ENCODE measurements at regions not wholly inside any gene's neighbourhood (a gene's known extent, or its start where the extent isn't known, plus 50 kb on each side); places are given as distances from the start of the nearest gene placed in this dataset.

DNA sequence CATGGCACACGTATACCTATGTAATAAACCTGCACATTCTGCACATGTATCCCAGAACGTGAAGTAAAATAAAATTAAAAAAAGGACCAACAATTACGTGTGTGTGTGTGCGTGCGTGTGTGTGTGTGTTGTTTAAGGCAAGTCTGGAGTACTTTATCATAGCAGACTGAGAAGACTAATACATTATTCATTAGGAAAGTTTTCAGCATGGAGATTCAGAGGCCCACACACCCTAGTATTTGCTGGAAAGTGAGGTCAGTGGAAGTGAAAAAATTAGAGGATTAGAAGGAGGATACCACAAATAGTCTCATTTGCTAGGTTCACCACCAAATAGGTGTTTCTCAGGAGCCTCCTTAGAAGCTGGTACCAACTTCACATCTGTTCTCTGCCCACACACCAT, 457.1 kb upstream of the CPEB2 start:
- Histone ChIP-seq H3K4me1 (ENCODE audit: control insufficient read depth, insufficient read depth, low read length) (no peaks in the 10 kb centered on the region), H3K27me3 (ENCODE audit: control insufficient read depth, insufficient read depth, low read length) (no peaks in the 10 kb centered on the region), H3K27ac (ENCODE audit: low read depth, low read length) (no peak overlapping the region), H3K36me3 (ENCODE audit: control insufficient read depth, insufficient read depth, low read length) (no peaks in the 10 kb centered on the region), H3K9ac (ENCODE audit: low read length) (no peak overlapping the region), H3K4me3 (ENCODE audit: low read length) (no peak overlapping the region)

DNA sequence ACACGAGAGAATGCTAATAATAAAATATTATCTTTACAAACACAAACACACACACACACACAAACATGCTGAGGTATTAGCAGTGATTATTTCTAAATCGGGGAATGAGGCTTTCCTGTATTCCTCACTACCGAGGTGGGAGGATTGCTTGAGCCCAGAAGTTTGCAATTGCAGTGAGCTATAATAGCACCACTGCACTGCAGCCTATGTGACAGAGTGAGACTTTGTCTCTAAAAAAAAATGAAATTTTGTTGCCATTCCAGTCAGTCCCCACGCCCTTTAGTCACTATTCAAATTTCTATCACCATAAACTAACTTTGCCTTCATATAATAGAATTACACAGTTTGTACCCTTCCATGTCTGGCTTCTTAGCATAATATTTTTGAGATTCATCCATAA, 456.5 kb upstream of the CPEB2 start:
- Histone ChIP-seq H3K4me3 (ENCODE audit: low read length) (no peak overlapping the region), H3K9ac (ENCODE audit: low read length) (no peak overlapping the region), H3K27me3 (ENCODE audit: control insufficient read depth, insufficient read depth, low read length) (no peaks in the 10 kb centered on the region), H3K27ac (ENCODE audit: low read depth, low read length) (no peak overlapping the region), H3K4me1 (ENCODE audit: control insufficient read depth, insufficient read depth, low read length) (no peaks in the 10 kb centered on the region), H3K36me3 (ENCODE audit: control insufficient read depth, insufficient read depth, low read length) (no peaks in the 10 kb centered on the region)

DNA sequence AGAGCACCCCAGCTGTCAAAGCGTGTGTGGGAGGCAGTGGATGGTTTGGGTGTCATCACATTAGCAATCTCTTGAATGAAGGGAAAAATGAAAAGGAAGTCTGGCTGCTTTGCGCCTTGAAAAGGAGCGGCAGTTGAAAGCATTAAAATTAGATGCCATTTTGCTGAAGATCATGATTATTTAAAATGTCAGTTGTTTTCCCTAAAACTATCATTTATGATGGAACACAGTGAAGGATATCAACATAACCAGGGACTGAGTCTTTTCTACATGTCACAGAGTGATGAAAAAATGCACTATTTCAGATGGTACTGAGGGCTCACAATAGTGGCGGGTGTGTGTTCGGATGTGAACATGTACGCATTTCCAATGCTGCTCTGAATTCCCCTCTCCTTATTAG, 450.2 kb upstream of the CPEB2 start:
- H3K9ac ChIP-seq (ENCODE audit: low read length): no peak overlapping the region
- no peak overlapping the region for H3K27ac ChIP-seq (ENCODE audit: low read depth, low read length)
- no peak overlapping the region for H3K4me3 ChIP-seq (ENCODE audit: low read length)
- no peaks in the 10 kb centered on the region for H3K36me3 ChIP-seq (ENCODE audit: control insufficient read depth, insufficient read depth, low read length)
- H3K27me3 ChIP-seq (ENCODE audit: control insufficient read depth, insufficient read depth, low read length): no peaks in the 10 kb centered on the region
- no peaks in the 10 kb centered on the region for H3K4me1 ChIP-seq (ENCODE audit: control insufficient read depth, insufficient read depth, low read length)

DNA sequence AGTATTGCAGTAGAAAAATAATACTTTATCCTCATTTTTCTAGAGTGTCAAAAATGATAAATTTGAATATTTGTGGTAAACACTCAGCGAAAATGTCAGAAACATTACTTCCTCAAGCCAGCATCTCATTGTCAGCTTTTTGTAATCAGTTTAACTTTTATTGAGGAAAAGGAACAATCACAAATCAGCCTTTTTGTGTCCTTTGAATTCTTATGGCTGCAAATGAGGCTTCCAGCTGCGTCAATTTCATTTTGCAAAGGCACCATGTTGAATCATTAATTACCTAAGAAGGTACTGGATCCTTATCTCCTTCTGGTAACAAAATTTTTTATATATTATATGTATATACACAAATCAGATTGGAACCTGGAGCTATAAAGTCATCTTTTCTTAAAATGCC, 442.6 kb upstream of the CPEB2 start:
- Histone ChIP-seq H3K4me1 (ENCODE audit: control insufficient read depth, insufficient read depth, low read length) (no peaks in the 10 kb centered on the region), H3K27me3 (ENCODE audit: control insufficient read depth, insufficient read depth, low read length) (no peaks in the 10 kb centered on the region), H3K4me3 (ENCODE audit: low read length) (no peak overlapping the region), H3K36me3 (ENCODE audit: control insufficient read depth, insufficient read depth, low read length) (no peaks in the 10 kb centered on the region), H3K9ac (ENCODE audit: low read length) (no peak overlapping the region), H3K27ac (ENCODE audit: low read depth, low read length) (no peak overlapping the region)

DNA sequence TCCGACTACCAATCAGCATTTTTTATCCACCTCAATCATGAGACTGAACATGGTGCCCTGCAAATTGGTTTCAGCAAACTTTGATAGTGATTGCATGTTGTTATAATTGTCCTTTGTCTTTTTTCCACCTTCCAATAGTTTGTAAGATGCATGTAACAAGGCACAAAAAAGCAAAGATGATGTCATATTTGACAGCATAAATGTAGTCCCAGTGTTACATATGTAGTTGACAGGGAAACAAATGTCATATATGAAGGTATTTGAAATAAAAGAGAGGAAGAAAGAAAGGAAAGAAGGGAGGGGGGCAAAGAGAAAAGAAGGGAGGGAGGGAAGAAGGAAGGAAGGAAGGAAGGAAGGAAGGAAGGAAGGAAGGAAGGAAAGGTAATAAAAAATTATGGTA, 441.7 kb upstream of the CPEB2 start:
- Histone ChIP-seq H3K4me3 (ENCODE audit: low read length) (no peak overlapping the region), H3K9ac (ENCODE audit: low read length) (no peak overlapping the region), H3K36me3 (ENCODE audit: control insufficient read depth, insufficient read depth, low read length) (no peaks in the 10 kb centered on the region), H3K27ac (ENCODE audit: low read depth, low read length) (no peak overlapping the region), H3K27me3 (ENCODE audit: control insufficient read depth, insufficient read depth, low read length) (no peaks in the 10 kb centered on the region), H3K4me1 (ENCODE audit: control insufficient read depth, insufficient read depth, low read length) (no peaks in the 10 kb centered on the region)

DNA sequence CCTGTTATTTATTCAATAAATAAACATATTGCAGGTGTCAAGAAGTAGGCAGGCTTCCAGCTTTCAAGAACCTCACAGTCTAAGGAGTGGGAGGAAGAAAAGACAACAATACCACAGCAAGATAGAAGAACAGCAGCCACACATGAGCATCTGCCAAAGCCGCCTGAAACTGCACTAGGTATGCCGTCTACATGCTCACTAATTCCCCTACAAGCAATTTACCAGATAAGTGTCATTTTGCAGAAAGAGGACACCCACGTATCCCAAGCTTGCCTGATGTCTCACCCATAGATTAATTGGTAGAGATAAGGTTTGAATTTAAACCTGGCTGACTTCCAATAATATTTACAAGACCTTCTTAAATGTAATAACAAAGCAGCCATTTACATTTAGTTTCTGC, 439.4 kb upstream of the CPEB2 start:
- H3K4me1 ChIP-seq (ENCODE audit: control insufficient read depth, insufficient read depth, low read length): no peaks in the 10 kb centered on the region
- H3K27ac ChIP-seq (ENCODE audit: low read depth, low read length): no peak overlapping the region
- H3K27me3 ChIP-seq (ENCODE audit: control insufficient read depth, insufficient read depth, low read length): no peaks in the 10 kb centered on the region
- H3K9ac ChIP-seq (ENCODE audit: low read length): no peak overlapping the region
- no peaks in the 10 kb centered on the region for H3K36me3 ChIP-seq (ENCODE audit: control insufficient read depth, insufficient read depth, low read length)
- no peak overlapping the region for H3K4me3 ChIP-seq (ENCODE audit: low read length)

DNA sequence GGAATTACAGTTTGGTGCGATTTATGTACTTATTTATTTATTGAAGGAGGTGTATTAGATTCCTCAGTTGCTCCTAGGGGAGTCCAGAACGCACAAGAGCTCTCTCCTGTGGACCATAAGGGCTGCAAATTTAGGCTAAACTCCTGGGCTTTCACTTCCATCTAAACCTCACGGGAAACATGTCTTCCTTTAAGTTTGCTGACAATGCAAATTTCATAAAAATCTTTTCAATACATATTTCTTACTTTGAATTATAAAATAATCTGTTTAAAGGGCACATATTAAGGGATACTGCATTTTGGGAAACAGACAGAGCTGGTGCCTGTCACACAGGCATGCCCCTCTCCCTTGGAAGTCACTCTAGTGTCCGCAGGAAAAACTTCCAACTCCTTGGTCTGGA, 438.0 kb upstream of the CPEB2 start:
- Histone ChIP-seq H3K4me1 (ENCODE audit: control insufficient read depth, insufficient read depth, low read length) (no peaks in the 10 kb centered on the region), H3K4me3 (ENCODE audit: low read length) (no peak overlapping the region)

DNA sequence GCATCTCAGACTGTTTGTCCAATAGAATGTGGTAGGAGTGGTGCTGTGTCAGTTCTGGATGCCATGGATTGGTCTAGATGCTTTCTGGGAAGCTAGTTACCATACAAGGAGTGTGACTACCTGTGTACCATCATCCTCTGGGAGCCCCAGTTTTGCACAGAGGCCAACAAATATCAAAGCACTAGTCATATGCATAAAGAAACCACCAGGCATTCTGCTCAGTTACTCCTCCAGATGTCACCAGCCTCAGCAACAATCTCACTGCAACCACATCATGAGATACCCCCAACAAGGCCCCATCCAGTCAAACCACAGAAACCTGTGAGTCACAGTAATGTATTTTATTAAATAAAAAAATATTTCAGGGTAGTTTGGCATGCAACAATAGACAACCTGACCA, 435.8 kb upstream of the CPEB2 start:
- no peak overlapping the region for H3K9ac ChIP-seq (ENCODE audit: low read length)
- no peaks in the 10 kb centered on the region for H3K27me3 ChIP-seq (ENCODE audit: control insufficient read depth, insufficient read depth, low read length)
- no peak overlapping the region for H3K27ac ChIP-seq (ENCODE audit: low read depth, low read length)
- no peaks in the 10 kb centered on the region for H3K4me1 ChIP-seq (ENCODE audit: control insufficient read depth, insufficient read depth, low read length)
- no peaks in the 10 kb centered on the region for H3K36me3 ChIP-seq (ENCODE audit: control insufficient read depth, insufficient read depth, low read length)
- H3K4me3 ChIP-seq (ENCODE audit: low read length): no peak overlapping the region

More for the DNA sequence above, 438.0 kb upstream of the CPEB2 start:
- H3K9ac ChIP-seq (ENCODE audit: low read length): no peak overlapping the region
- no peaks in the 10 kb centered on the region for H3K36me3 ChIP-seq (ENCODE audit: control insufficient read depth, insufficient read depth, low read length)
- H3K27me3 ChIP-seq (ENCODE audit: control insufficient read depth, insufficient read depth, low read length): no peaks in the 10 kb centered on the region
- H3K27ac ChIP-seq (ENCODE audit: low read depth, low read length): no peak overlapping the region

DNA sequence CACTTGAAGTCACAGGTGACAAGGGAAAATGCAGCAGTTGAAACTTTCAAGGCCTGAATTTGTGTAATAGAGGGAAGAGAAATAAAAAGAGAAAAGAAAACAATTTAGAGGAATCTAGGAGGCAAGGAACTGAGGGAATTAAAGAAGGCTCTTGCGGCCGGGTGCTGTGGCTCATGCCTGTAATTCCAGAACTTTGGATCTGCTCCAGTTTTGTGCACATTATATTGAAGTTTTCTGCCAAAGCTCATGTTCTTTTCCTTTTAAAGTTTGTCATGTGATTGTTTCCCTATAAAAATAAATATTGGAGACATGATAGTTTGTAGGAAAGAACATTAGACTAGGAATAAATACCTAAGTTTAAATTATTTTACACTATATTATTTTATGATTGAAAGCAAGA, 433.9 kb upstream of the CPEB2 start:
- Histone ChIP-seq H3K4me1 (ENCODE audit: control insufficient read depth, insufficient read depth, low read length) (no peaks in the 10 kb centered on the region), H3K9ac (ENCODE audit: low read length) (no peak overlapping the region), H3K27ac (ENCODE audit: low read depth, low read length) (no peak overlapping the region), H3K36me3 (ENCODE audit: control insufficient read depth, insufficient read depth, low read length) (no peaks in the 10 kb centered on the region), H3K4me3 (ENCODE audit: low read length) (no peak overlapping the region), H3K27me3 (ENCODE audit: control insufficient read depth, insufficient read depth, low read length) (no peaks in the 10 kb centered on the region)

DNA sequence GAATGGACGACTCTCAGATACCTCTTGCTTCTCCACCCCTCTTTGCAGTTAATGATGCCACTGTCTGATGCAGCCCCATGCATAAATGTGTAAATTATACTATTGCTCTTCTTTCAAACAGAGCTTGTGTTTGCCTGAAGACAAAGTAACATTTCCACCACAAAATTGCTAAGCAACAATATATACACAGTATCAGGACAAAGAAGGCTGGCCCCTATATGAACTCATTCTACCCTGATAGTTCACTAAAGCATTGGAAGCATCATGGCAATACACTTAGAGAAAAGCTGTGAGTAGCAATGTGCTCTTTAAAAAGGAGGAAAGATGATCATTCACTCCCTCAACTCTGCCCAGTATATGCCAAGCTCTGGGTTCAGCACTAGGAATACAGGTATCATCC, 427.0 kb upstream of the CPEB2 start:
- H3K4me3 ChIP-seq (ENCODE audit: low read length): no peak overlapping the region
- no peaks in the 10 kb centered on the region for H3K4me1 ChIP-seq (ENCODE audit: control insufficient read depth, insufficient read depth, low read length)
- no peaks in the 10 kb centered on the region for H3K27me3 ChIP-seq (ENCODE audit: control insufficient read depth, insufficient read depth, low read length)
- H3K27ac ChIP-seq (ENCODE audit: low read depth, low read length): no peak overlapping the region
- H3K9ac ChIP-seq (ENCODE audit: low read length): no peak overlapping the region
- H3K36me3 ChIP-seq (ENCODE audit: control insufficient read depth, insufficient read depth, low read length): no peaks in the 10 kb centered on the region

DNA sequence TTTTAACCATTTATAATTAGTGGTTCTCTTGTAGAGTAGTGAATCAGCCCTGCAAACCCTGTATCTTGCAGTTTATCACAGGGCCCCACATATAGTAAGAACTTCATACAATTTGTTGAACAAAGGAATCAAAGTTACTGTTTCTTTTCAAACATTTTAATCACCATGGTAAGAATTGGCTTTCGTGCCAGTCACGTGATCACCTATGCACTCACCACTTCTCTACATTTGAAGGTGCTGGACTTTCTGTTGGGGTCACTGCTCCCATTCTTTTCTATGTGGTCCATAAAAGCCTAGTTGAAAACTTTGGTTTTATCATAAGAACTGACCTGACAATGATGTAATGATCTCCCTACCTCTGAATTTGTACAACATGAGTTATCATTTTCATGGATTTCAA, 426.4 kb upstream of the CPEB2 start:
- H3K4me1 ChIP-seq (ENCODE audit: control insufficient read depth, insufficient read depth, low read length): no peaks in the 10 kb centered on the region
- H3K36me3 ChIP-seq (ENCODE audit: control insufficient read depth, insufficient read depth, low read length): no peaks in the 10 kb centered on the region
- no peak overlapping the region for H3K4me3 ChIP-seq (ENCODE audit: low read length)
- no peak overlapping the region for H3K9ac ChIP-seq (ENCODE audit: low read length)
- no peaks in the 10 kb centered on the region for H3K27me3 ChIP-seq (ENCODE audit: control insufficient read depth, insufficient read depth, low read length)
- H3K27ac ChIP-seq (ENCODE audit: low read depth, low read length): no peak overlapping the region

DNA sequence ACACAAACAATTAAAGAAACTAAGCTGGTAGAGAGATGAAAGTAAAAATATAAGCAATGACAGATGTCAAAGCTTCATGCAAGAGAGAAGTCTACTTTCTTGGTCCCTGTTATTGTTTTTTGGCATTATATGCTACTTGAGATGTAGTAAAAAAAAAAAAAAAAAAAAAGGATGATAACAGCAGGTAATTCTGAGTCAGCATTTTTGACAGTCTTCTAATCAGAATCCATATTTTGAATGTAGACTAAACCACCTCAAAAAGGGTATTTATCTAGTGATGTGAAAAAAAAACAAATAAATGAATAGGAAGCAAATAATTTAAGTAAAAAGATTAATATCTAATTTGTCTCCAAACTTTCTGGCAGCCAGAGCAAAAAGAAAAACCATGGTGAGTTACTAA, 422.2 kb upstream of the CPEB2 start:
- Histone ChIP-seq H3K27ac (ENCODE audit: low read depth, low read length) (no peak overlapping the region), H3K9ac (ENCODE audit: low read length) (no peak overlapping the region), H3K36me3 (ENCODE audit: control insufficient read depth, insufficient read depth, low read length) (no peaks in the 10 kb centered on the region), H3K27me3 (ENCODE audit: control insufficient read depth, insufficient read depth, low read length) (no peaks in the 10 kb centered on the region), H3K4me3 (ENCODE audit: low read length) (no peak overlapping the region), H3K4me1 (ENCODE audit: control insufficient read depth, insufficient read depth, low read length) (no peaks in the 10 kb centered on the region)

DNA sequence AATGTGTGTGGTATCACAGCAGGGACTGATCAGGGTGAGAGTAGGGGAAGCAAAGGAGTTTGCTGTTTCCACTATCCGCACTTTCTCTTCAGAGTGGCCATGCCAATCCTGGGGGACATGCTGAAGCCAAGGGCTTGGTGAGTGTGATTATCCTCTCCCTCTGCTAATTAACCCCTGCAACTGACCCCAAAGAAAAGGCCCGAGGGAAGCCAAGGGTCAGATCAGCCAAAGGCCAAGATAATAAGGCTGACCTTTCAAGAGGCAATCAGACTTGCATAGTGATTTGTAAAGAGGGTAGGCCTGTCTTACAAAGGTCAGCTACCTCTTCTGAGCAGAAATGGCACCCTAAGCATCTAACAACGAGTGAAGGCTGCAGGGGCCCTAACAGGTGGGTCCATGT, 420.5 kb upstream of the CPEB2 start:
- Histone ChIP-seq H3K4me3 (ENCODE audit: low read length) (no peak overlapping the region), H3K36me3 (ENCODE audit: control insufficient read depth, insufficient read depth, low read length) (no peaks in the 10 kb centered on the region), H3K27me3 (ENCODE audit: control insufficient read depth, insufficient read depth, low read length) (no peaks in the 10 kb centered on the region), H3K9ac (ENCODE audit: low read length) (no peak overlapping the region), H3K4me1 (ENCODE audit: control insufficient read depth, insufficient read depth, low read length) (no peaks in the 10 kb centered on the region), H3K27ac (ENCODE audit: low read depth, low read length) (no peak overlapping the region)

DNA sequence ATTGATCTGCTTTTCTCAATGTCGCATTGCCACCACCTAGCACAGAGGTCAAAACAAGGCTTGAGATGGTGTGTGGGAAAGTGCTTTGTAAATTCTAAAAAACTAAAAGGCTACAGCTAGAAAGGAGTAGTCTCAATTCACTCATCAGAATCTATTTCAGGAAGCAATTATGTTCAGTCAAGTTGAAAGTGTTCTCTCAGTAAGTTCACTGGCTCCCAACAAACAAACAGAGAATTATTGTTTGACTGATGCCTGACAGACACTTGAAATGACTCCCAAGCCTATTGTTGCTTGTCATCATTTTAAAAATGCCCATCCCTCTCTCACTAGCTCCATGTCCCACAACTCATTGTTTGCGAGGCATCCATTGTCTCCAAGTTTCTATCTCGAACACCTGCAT, 419.6 kb upstream of the CPEB2 start:
- Histone ChIP-seq H3K27ac (ENCODE audit: low read depth, low read length) (no peak overlapping the region), H3K4me3 (ENCODE audit: low read length) (no peak overlapping the region), H3K27me3 (ENCODE audit: control insufficient read depth, insufficient read depth, low read length) (no peaks in the 10 kb centered on the region), H3K36me3 (ENCODE audit: control insufficient read depth, insufficient read depth, low read length) (no peaks in the 10 kb centered on the region), H3K9ac (ENCODE audit: low read length) (no peak overlapping the region), H3K4me1 (ENCODE audit: control insufficient read depth, insufficient read depth, low read length) (no peaks in the 10 kb centered on the region)

Data from rectal smooth muscle tissue (tissue), 1 donor.